ENCODE measurements at regions not wholly inside any gene's neighbourhood (a gene's known extent, or its start where the extent isn't known, plus 50 kb on each side); places are given as distances from the start of the nearest gene placed in this dataset.

DNA sequence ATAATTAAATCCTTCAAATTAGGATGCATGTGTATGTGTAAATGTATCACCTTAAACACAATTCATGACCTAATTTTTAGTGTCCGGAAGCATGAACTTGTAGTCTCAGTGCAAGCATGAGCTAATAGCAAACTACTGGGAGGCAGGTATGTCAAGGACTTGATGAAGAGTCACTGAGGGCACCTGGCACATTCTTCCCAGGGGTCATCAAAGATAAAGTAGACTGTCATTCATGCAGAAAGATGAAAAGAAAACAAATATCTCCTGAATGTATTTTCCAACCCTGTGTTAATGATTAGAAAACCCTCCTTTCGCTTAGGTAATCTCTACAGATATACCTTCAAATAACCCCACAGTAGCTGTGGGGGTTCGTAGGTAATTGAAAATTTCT, 234.9 kb downstream of the SOCS6 start:
- ATAC-seq (ENCODE audit: insufficient read depth, low read depth) (no peak), DNase-seq (no peak)
- Histone ChIP-seq H2AFZ (ENCODE audit: low read depth, low read length) (no peak overlapping the region), H3K79me2 (ENCODE audit: insufficient read depth, low read length) (no peaks in the 10 kb centered on the region), H3K4me2 (ENCODE audit: insufficient read depth, low read length) (no peak overlapping the region), H4K20me1 (ENCODE audit: insufficient read depth, low read length) (no peaks in the 10 kb centered on the region), H3K4me1 (ENCODE audit: insufficient read depth, low read length) (no peaks in the 10 kb centered on the region), H3K9me3 (ENCODE audit: insufficient read depth, low read length, severe bottlenecking) (no peaks in the 10 kb centered on the region), H3K27me3 (ENCODE audit: insufficient read depth, low read length, poor library complexity) (no peaks in the 10 kb centered on the region), H3K4me3 (ENCODE audit: low read depth in 1 of 2, low read length in 2 of 2) (no peak overlapping the region), H3K27ac (ENCODE audit: low read length) (no peak overlapping the region), H3K36me3 (ENCODE audit: insufficient read depth, low read length) (no peaks in the 10 kb centered on the region), H3K9ac (ENCODE audit: low read depth, low read length) (no peak overlapping the region)
- no peak for TF ChIP-seq EZH2 (IDR thresholded peaks at IDR 0.05; ENCODE audit: borderline replicate concordance, low read depth, low read length, severe bottlenecking)
- TF ChIP-seq, protein P1, sequence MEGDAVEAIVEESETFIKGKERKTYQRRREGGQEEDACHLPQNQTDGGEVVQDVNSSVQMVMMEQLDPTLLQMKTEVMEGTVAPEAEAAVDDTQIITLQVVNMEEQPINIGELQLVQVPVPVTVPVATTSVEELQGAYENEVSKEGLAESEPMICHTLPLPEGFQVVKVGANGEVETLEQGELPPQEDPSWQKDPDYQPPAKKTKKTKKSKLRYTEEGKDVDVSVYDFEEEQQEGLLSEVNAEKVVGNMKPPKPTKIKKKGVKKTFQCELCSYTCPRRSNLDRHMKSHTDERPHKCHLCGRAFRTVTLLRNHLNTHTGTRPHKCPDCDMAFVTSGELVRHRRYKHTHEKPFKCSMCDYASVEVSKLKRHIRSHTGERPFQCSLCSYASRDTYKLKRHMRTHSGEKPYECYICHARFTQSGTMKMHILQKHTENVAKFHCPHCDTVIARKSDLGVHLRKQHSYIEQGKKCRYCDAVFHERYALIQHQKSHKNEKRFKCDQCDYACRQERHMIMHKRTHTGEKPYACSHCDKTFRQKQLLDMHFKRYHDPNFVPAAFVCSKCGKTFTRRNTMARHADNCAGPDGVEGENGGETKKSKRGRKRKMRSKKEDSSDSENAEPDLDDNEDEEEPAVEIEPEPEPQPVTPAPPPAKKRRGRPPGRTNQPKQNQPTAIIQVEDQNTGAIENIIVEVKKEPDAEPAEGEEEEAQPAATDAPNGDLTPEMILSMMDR (IDR thresholded peaks at IDR 0.05; ENCODE audit: borderline replicate concordance, extremely low read depth, low read length, poor library complexity, severe bottlenecking), result no peak

DNA sequence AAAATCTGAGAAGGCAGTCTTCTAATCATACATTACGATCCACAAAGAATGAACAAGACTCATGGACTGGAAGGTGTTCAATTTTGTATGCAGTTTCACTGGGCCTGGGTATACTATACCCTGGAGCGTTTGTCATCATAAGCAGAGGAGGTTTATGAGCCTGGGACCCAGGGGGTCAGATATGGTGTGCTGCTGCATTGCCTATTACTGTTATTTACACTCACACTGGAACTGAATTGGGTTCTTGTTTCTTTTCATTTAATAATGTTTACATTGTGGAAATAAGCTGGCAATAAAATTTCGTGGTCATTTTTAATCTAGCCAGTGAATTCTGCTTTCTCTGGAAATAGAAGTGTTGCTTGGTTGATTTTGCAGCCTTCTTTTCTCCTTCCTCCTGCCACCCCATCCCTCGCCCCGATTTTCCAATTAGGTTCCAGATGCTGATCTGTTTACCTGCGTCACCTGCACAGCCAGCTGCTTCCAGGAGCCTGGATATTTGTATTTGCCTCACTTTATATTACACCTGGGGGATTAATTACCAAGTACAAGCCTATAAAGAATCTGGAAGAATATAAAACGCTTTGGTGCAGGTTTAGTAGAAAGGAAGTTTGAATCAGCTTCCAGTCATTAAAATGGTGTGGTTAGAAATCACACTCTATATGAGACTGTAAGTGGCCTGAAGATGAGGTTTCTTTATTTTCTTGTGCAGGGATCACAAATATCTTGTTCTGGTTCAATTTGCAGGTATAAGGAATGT, 234.4 kb downstream of the SOCS6 start:
- Histone ChIP-seq H2AFZ (ENCODE audit: low read depth, low read length) (no peak overlapping the region), H3K4me3 (ENCODE audit: low read depth in 1 of 2, low read length in 2 of 2) (no peak overlapping the region), H3K4me2 (ENCODE audit: insufficient read depth, low read length) (no peak overlapping the region), H3K9me3 (ENCODE audit: insufficient read depth, low read length, severe bottlenecking) (no peaks in the 10 kb centered on the region), H3K27me3 (ENCODE audit: insufficient read depth, low read length, poor library complexity) (no peaks in the 10 kb centered on the region), H3K79me2 (ENCODE audit: insufficient read depth, low read length) (no peaks in the 10 kb centered on the region), H3K27ac (ENCODE audit: low read length) (no peak overlapping the region), H3K9ac (ENCODE audit: low read depth, low read length) (no peak overlapping the region), H3K36me3 (ENCODE audit: insufficient read depth, low read length) (no peaks in the 10 kb centered on the region), H3K4me1 (ENCODE audit: insufficient read depth, low read length) (no peaks in the 10 kb centered on the region), H4K20me1 (ENCODE audit: insufficient read depth, low read length) (no peaks in the 10 kb centered on the region)
- DNase-seq (no peak), ATAC-seq (ENCODE audit: insufficient read depth, low read depth) (no peak)
- TF ChIP-seq, protein P1 (IDR thresholded peaks at IDR 0.05; ENCODE audit: borderline replicate concordance, extremely low read depth, low read length, poor library complexity, severe bottlenecking), result no peak
- no peak for TF ChIP-seq EZH2 (IDR thresholded peaks at IDR 0.05; ENCODE audit: borderline replicate concordance, low read depth, low read length, severe bottlenecking)

DNA sequence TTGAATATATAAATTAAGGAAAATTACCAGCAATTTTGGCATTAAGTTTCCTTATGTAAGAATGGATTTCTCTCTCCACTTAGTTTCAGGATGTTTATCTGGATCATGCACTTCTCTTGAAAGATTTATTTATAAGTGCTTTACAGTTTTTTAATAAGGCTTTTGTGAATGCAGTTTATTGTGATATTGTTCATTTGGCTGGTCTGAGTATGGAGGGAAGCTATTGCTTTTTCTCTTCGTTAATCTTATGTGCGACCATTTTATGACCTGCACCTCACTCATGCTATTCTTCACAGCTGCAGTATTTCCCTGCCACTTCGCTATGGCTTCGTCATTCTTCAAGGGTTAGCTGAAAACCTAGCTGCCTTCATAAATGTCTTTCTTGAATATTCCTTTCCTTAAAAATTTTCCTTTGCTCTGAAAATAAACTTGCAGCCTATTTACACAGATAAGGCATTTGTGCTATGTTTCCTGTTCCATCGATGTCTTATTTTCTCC, 233.4 kb downstream of the SOCS6 start:
- H4K20me1 ChIP-seq (ENCODE audit: insufficient read depth, low read length), result no peaks in the 10 kb centered on the region
- H2AFZ ChIP-seq (ENCODE audit: low read depth, low read length), result no peak overlapping the region
- no peaks in the 10 kb centered on the region for H3K4me1 ChIP-seq (ENCODE audit: insufficient read depth, low read length)
- no peak for ATAC-seq (ENCODE audit: insufficient read depth, low read depth)
- H3K79me2 ChIP-seq (ENCODE audit: insufficient read depth, low read length), result no peaks in the 10 kb centered on the region
- H3K9ac ChIP-seq (ENCODE audit: low read depth, low read length), result no peak overlapping the region
- H3K36me3 ChIP-seq (ENCODE audit: insufficient read depth, low read length), result no peaks in the 10 kb centered on the region
- no peaks in the 10 kb centered on the region for H3K9me3 ChIP-seq (ENCODE audit: insufficient read depth, low read length, severe bottlenecking)
- no peak overlapping the region for H3K27ac ChIP-seq (ENCODE audit: low read length)
- H3K4me3 ChIP-seq (ENCODE audit: low read depth in 1 of 2, low read length in 2 of 2), result no peak overlapping the region
- H3K27me3 ChIP-seq (ENCODE audit: insufficient read depth, low read length, poor library complexity), result no peaks in the 10 kb centered on the region
- TF ChIP-seq, protein P1 (IDR thresholded peaks at IDR 0.05; ENCODE audit: borderline replicate concordance, extremely low read depth, low read length, poor library complexity, severe bottlenecking), result no peak
- TF ChIP-seq EZH2 (IDR thresholded peaks at IDR 0.05; ENCODE audit: borderline replicate concordance, low read depth, low read length, severe bottlenecking), result no peak
- no peak overlapping the region for H3K4me2 ChIP-seq (ENCODE audit: insufficient read depth, low read length)
- DNase-seq, result no peak
